HG02981 (cell line): ENCODE measurements at regions not wholly inside any gene's neighbourhood (a gene's known extent, or its start where the extent isn't known, plus 50 kb on each side); places are given as distances from the start of the nearest gene placed in this dataset.
"Not testable (repeated sequence)": the region's sequence is repeated elsewhere in the genome, so short reads cannot be mapped to it uniquely, and the experiment has no call there.

Source experiments
- ATAC-seq: cut with Tn5 transposase; IDR thresholded peaks from one replicate; pipeline ENCODE4 v1.9.1; 2021; ENCODE audit warnings: mild to moderate bottlenecking, moderate library complexity; ENCODE audit not compliant: unreplicated experiment

DNA sequence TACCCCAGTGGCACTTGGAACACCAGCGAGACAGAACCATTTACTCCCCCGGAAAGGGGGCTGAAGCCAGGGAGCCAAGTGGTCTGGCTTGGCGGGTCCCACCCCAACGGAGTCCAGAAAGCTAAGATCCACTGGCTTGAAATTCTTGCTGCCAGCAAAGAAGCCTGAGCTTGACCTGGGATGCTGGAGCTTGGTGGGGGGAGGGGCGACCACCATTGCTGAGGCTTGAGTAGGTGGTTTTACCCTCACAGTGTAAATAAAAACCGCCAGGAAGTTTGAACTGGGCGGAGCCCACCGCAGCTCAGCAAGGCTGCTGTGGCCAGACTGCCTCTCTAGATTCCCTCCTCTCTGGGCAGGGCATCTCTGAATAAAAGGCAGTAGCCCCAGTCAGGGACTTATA, 62.8 kb downstream of the RPS24 start:
- ATAC-seq, result not testable (repeated sequence)

DNA sequence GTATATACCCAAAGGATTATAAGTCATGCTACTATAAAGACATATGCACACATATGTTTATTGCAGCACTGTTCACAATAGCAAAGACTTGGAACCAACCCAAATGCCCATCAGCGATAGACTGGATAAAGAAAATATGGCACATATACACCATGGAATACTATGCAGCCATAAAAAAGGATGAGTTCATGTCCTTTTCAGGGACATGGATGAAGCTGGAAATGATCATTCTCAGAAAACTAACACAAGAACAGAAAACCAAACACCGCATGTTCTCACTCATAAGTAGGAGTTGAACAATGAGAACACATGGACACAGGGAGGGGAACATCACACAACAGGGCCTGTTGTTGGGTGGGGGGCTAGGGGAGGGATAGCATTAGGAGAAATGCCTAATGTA, 68.9 kb downstream of the RPS24 start:
- not testable (repeated sequence) for ATAC-seq

DNA sequence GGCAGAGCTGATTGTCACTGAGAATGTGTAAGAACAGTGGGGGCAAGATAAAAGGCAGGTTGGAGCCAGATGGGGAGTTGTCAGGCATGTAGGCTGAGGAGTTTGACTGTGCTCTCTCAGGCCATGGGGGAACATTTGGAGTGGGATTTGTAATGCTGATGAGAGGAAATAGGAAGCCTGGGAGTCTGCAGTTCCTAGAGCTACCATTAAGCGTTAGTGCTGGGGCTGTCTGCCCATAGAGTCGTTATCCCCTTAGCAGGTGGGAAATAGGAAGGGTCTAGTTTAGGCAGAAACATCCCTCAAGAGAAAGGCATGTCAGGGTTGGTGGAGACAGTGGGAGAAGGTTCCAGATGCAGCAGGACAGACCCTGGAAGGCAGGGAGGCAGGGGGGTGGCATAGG, 75.5 kb downstream of the RPS24 start:
- no peak for ATAC-seq

DNA sequence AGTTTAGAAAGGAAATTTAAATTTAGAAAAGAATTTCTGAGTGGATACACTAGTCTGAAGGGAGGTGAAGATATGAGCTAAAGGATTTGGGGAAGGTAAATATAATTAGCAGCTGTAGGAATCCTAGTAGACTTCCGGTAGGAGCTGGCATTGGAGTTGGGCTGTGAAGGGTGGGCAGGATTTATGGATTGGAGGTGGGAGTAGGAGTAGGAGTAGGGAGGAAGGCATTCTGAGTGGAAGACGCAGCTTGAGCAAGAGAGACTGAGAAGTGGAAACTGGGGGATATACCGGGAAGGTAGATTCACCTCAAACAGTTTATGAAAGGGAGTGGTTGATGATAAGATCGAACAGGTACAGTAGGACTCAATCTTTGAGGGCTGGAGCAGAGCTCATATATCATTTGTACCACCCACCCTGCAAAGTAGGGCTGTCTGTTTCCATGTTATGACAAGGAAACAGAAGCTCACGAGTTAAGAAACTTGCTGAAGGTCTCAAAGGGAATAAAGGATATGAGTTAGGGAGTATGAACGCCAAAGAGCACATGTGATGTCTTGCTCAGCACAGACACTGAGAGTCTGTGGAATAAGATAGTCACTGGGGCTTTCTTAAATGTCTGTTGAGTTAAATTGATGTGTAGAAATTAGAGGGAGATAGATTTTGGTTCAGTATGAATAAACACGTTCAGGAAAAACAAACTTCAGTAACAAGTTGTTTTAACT, 81.6 kb downstream of the RPS24 start:
- no peak for ATAC-seq

DNA sequence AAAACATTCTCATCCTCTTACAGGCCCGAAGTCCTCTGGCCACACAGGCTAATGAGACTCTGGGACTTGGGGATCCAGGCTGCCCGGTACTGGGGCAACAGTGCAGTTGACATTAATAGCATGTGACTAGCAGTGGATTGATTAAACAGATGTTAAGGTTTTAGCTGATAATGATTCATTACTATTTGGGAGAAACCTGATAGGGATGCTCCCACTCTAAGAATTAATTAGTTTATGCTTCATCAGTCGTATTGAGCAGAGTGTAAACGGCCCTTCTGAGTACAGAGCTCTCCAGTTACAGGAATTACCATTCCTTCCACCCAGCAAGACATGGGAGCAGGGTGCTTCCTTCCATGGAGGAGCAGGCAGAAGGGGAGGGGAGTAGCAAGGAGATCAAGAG, 82.7 kb downstream of the RPS24 start:
- ATAC-seq, result no peak

DNA sequence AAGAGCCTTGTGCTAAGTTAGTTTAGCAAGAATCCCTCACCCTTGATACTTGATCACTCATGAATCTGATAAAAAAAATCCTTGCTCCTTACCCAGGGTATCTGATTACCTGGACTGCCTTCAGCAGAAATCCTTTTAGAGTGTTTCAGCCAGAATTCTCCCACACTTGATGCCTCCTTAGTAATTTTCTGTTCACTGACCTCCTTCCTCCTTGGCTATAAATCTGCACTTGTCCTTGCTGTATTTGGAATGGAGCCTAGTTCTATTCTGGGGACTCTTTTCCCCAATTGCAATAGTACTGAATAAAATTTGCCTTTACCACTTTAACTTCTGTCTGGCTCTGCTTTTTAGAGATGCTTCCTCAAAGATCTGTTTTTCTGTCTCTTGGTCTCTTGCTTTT, 84.9 kb downstream of the RPS24 start:
- ATAC-seq, result no peak

DNA sequence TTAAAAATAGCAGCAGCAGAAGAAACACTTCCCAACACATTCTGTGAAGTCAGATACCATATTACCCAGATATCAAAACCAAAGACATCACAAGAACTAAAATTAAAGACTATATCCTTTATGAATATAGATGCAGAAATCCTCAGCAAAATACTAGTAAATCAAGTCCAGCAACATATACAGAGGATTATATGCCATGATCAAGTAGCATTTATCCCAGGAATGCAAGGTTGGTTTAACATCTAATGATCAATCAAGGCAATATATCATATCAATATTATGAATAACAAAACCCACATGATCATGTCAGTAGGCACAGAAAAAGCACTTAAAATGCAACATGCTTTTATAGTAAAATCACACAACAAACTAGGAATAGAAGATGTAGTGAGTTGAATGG, 88.1 kb downstream of the RPS24 start:
- no peak for ATAC-seq

DNA sequence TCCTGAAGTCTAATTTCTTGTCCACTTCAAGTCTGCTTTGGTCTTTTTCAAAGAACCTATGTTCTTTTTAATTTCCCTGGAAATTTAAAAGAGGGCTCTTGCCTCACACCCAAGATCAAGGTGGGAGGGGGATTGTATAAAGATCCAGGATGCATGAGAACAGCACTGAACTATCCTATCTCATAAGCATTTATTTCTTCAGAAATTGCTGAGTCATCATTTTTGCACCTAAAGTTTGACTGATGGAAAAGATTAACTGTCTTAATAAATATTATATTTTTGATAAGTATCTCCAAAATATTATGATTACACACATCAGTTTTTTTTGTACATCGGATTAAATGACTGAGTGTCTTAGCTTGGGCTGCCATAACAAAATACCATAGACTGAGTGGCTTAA, 90.5 kb downstream of the RPS24 start:
- no peak for ATAC-seq

DNA sequence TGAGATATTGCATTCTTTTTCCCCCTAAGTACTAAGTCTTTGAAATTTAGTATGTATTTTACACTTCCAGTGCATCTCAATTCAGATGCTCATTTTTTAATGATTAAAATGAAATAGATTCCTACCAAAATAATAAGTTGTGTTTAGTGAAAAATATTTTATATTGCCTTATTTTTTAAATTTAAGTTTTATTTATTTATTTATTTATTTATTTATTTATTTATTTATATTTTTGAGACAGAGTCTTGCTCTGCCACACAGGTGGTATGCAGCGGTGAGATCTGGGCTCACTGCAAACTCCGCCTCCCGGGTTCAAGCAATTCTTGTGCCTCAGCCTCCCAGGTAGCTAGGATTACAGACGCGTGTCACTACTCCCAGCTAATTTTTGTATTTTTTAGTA, 95.5 kb downstream of the RPS24 start:
- ATAC-seq, result no peak

DNA sequence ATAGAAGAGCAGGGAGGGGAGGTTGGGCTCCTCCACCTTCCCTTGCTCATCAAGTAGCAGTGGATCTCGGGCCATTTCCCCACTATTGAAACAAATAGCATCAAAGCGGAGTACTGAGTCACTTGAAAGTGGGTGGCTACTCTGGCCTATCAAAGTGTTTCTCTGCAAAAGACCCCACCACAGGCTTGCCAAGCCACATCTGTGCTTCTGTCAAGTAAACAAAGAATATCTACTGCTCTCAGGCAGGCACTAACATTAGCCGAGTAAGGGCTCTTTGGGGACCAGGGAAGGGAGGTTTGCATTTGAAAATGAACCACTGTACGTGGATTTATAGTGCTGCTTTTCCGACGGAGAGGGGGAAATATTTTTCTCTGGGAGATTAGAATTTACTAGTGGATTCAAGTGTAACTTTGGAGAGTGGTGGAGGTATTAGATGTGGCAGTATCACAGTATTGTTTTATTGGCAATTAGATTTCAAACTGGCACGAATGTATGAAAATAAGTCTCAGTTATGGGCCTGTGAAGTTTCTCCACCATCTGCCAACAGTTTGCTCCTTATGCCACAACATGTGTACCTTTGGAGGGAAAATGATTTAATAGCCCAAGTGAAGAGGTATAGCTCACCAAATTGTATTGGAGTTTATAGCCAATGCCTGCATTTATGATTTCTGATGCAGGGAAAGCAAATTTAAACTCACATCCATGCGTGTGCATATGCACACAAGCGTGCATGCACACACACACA, 97.5 kb downstream of the RPS24 start:
- ATAC-seq, result no peak

DNA sequence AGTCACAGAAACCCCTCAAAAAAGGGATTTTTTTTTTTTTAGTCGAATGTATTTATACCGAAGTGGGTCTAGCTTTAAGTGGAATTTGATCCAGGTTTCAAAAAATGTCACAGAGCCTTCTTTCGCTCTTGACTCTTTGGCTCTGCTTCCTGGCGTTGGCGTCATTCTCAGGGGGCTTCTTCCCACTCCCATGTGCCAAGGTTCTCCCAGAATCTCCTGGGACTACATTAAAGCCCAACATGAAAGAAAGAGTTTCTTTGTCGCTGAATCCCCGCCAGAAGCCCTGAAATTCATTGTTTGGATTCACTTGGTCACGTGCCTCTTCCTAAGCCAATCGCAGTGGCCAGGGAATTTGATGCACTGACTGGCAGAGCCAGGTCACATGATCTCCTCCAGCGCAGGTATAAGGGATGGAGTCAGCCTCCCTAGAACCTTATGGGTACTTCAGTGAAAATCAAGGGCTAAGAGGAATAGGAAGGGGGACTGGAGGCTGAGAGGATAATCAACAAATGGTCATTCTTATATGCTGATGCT, 101.2 kb downstream of the RPS24 start:
- ATAC-seq, result no peak

DNA sequence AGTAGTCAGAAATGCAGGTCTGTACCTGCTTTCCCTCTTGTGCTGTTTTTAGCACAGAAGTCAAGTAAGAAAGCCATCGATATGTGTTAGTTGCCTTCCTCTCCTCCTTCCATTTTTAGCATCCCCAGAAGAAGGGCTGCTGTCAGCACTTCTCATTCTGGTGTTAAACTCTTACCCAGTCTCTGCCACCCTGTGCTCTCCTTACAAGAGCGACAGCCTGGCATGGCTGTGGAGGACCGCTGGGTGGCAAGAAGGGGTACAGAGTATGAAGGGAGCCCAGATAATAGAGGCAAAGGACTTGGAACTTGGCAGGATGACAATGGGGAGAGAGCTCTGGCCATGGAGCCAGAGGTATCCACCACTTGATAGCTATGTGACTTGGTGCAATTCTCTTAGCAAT, 103.5 kb downstream of the RPS24 start:
- ATAC-seq, result no peak

DNA sequence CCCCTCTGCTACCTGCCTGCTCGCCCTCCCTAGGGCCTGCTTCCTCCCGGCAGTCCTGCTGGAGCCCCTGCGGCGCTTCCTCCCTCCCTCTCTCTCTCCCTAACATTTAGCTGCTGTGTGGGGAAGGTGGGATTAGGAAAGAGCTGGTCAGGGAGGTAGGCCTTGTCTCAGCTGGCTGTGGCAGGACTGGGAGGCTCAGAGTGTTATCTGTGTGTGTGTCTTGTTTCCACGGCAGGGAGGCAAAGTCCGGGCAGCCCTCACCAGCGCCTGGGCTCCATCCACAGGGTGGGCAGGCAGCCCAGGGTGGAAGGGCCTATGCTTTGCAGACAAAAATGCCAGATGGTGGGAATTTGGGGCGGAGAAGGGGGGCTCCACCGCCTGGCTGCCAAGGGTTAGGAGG, 105.7 kb downstream of the RPS24 start:
- ATAC-seq, result no peak

DNA sequence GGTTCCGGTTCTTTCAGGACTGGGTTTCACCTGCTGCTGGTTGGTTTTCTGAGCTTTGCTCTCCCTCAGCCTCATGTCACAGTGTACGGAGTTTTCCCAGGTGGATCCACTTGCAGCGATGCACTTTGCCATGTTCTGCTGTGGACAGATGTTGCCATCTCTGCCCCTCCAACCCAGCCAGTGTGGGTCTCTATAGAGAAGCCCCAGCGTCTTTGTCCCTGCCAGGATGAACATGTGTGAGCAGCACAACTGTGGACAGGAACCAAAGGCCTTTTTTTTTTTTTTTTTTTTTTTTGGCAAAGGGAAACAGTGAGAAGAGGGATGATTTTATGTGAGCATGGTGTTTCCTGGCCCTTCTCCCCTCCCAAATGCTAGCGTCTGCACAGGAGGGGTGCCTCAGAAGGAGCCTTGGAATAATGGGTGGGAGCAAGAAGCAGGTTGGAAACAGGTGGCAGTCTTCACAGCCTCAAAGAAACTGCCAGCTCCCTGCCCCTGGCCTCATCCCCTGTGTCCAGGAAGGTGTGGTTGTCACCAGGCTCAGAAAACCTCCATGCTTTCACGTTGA, 106.5 kb downstream of the RPS24 start:
- no peak for ATAC-seq

DNA sequence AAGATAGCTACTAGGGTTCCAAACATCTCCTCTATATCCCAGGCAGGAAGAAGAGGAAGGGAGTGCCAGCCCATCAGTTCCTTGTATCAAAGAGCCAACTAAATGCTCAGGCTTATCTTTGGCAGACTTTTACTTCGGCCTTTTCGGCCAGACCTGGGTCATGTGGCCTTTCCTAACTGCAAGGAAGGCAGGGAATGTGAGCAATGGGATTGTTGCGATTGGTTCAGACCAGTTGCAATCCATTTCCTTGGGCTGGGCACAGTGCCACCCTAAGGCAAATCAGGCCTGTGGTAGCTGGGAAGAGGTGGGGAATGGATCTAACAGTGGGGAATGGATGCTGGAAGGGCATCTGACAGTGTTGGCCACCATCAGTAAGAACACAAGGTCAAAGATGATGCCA, 109.9 kb downstream of the RPS24 start:
- no peak for ATAC-seq

DNA sequence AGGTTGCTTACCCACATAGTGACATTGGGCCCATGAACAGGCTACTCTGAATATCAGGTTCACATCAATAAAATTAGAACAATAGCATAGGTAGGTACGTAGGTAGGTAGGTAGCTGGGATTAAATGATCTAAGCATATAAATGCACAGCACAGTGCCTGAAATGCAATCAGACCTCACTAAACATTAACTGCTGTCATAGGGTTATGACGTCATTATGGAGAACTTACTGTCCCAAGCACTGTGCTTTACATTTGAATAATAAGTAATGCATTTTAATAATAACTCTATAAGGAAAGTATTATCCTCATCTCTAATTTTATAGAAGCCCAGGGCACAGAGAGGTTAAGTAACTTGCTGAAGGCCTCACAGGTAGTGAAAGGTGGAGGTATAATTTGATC, 112.5 kb downstream of the RPS24 start:
- no peak for ATAC-seq

DNA sequence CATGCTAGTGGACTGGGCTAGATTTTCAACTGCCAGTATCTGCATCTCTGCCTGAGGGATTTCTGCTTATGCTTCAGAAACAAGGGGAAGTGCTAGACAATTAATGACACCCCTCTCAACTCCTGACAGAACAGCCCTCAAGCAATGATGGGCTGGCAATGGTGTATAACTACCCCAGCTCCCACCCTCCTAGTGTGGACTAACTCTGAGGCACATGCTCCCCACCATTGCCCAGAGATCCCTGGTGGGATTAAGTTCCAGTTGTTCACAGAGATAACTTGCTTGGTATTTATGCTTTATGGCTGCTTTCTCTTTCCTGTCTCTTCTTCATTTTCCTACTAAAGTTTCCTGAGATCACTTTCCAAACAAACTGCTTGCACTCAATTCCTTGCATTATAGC, 113.5 kb downstream of the RPS24 start:
- no peak for ATAC-seq

DNA sequence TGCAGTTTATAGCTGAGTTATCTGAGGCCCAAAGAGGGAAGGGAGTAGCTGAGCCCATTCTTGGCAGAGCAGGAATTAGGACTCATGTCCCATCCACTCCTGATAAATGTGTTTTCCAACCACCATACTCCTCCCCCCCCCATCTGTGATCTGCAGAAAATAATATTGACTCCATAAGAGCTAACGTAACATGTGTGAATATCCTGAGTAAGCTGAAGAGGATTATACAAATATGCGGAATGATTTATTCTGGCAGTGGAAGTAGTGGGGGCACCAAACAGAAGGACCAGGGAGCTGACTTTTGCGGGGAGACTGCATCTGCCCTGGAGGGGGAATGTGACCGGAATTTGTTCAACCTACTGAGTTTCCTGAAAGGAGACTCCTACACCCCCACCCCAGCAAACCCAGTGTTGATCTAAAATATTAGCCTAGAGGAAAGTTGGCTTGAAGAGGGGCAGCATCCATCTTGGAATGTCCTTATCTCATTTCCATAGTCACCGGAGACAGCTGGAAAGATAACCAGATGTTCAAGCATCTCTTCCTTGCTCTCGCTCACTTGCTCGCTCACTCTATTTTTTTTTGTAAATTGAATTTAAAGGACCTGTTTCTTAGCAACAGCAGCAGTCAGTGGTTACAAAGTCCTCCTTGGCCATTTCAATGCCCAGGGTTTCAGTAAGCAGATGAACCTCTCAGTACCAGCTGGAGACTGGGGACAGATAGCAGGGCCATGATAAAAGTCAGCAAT, 114.7 kb downstream of the RPS24 start:
- ATAC-seq, result no peak

DNA sequence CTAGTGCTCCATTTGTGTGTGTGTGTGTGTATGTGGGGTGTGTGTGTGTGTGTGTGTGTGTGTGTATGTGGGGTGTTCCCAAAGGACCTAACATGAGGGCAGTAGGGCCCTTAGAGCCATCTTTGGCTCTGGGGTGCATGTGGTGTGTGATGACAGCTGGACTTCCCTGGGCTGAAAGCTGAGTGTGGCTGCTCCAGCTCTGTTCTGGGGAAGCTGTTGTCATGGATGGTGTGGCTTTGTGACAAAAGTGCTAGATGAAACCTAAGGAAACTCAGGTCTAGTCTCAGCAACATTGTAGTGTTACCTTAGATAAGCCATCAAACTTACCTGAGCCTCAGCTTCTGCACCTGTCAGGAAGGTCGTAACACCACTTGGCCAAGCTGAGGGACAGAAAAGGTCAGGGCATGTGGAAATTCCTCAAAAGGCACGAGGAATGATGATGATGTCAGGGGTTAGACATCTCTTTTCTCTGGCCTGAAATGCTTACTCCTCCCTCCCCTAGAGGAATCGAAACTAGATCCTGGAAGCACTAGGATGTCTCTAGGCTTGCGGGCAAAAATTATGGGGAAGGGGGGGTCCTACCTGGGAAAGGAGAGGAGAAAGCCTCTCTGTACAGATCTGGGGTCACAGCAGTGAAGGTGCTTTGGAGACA, 115.4 kb downstream of the RPS24 start:
- ATAC-seq, result no peak

DNA sequence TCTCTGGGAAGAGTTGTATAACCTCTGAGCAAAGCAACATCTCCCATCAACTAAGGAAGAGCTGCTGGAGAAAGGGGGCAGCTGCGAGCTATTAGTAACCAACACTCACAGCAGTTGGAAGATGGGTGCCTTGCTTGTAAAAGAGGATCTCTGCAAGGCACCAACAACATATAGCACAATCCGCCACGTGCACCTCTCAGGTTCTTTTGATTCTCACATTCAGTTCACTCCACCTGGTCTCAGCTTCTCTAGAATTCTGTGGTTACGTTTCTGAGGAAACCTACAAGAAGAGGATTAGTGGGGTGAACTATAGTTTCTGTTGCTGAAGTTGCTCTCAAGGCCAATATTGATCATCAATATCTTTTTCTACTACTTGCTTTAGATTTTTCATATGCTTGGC, 117.1 kb downstream of the RPS24 start:
- no peak for ATAC-seq

DNA sequence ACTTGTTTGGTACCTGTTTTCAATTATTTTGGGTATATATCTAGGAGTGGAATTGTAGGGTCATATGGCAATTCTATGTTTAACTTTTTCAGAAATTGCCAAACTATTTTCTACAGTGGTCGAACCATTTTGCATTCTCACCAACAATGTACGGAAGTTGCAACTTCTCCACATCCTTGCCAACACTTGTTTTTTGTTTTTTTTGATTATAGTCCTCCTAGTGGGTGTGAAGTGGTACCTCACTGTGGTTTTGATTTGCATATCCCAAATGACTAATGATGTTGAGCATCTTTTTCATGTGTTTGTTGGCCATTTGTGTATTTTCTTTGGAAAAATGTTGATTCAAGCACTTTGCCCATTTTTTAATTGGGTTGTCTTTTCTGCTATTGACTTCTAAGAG, 122.1 kb downstream of the RPS24 start:
- ATAC-seq, result no peak
